Activated CD4-positive, alpha-beta T cell treated with anti-CD3 and anti-CD28 coated beads, Interleukin-2, amount 10 ng/mL, durations not matched to agents 24 days and 14 days (primary cell): ENCODE measurements at regions not wholly inside any gene's neighbourhood (a gene's known extent, or its start where the extent isn't known, plus 50 kb on each side); places are given as distances from the start of the nearest gene placed in this dataset.
"Not testable (repeated sequence)": the region's sequence is repeated elsewhere in the genome, so short reads cannot be mapped to it uniquely, and the experiment has no call there.

Experiments
- DNase-seq: peaks from one replicate; pipeline ENCODE4 v3.0.0; 2022
- H3K27ac Mint-ChIP-seq: one replicate; pipeline ENCODE4 v1.8.0; 2022; ENCODE audit warnings: mild to moderate bottlenecking, mixed read lengths
- H3K27me3 Mint-ChIP-seq: one replicate; pipeline ENCODE4 v1.8.0; 2022; ENCODE audit warnings: mixed read lengths
- H3K36me3 Mint-ChIP-seq: one replicate; pipeline ENCODE4 v1.8.0; 2022; ENCODE audit warnings: low read depth, mild to moderate bottlenecking, mixed read lengths
- H3K4me1 Mint-ChIP-seq: one replicate; pipeline ENCODE4 v1.8.0; 2021; ENCODE audit warnings: mixed read lengths
- H3K4me3 Mint-ChIP-seq: one replicate; pipeline ENCODE4 v1.8.0; 2022; ENCODE audit warnings: mild to moderate bottlenecking, moderate library complexity, mixed read lengths
- H3K9me3 Mint-ChIP-seq: one replicate; pipeline ENCODE4 v1.8.0; 2021; ENCODE audit warnings: mixed read lengths
- intact Hi-C: fragments of 100-400 bp; cut with micrococcal nuclease; formaldehyde crosslinking; loops from one replicate; pipeline ENCODE4 v1.15.1; 2023

GRCh38 chr11:60592601-60593000, 77.4 kb downstream of the MS4A13 start:
- Mint-ChIP-seq H3K36me3 (no peaks in the 10 kb centered on the region), H3K27me3 (no peaks in the 10 kb centered on the region), H3K27ac (no peak overlapping the region), H3K4me3 (no peak overlapping the region), H3K9me3 (no peaks in the 10 kb centered on the region), H3K4me1 (no peaks in the 10 kb centered on the region)
- DNase-seq = no peak
- intact Hi-C loops = no loop called here

- H3K27ac Mint-ChIP-seq = no peak overlapping the region
- no peaks in the 10 kb centered on the region for H3K9me3 Mint-ChIP-seq
- no peaks in the 10 kb centered on the region for H3K4me1 Mint-ChIP-seq
- no peak for DNase-seq
- no peak overlapping the region for H3K4me3 Mint-ChIP-seq
- intact Hi-C loops = no loop called here
- no peaks in the 10 kb centered on the region for H3K27me3 Mint-ChIP-seq
- no peaks in the 10 kb centered on the region for H3K36me3 Mint-ChIP-seq
Measured at GRCh38 chr11:60594998-60595642, 79.9 kb downstream of the MS4A13 start.

GRCh38 chr11:60607483-60607882, 91.9 kb upstream of the MS4A8 start:
- H3K4me3 Mint-ChIP-seq = no peak overlapping the region
- no peaks in the 10 kb centered on the region for H3K36me3 Mint-ChIP-seq
- H3K9me3 Mint-ChIP-seq = no peaks in the 10 kb centered on the region
- no peak overlapping the region for H3K27ac Mint-ChIP-seq
- intact Hi-C loops = no loop called here
- H3K4me1 Mint-ChIP-seq = peaks cover 5% of the 10 kb centered on the region
- no peak for DNase-seq
- peaks cover 22% of the 10 kb centered on the region for H3K27me3 Mint-ChIP-seq

- H3K9me3 Mint-ChIP-seq = no peaks in the 10 kb centered on the region
- no peak overlapping the region for H3K4me3 Mint-ChIP-seq
- peaks cover 5% of the 10 kb centered on the region for H3K4me1 Mint-ChIP-seq
- H3K27ac Mint-ChIP-seq = no peak overlapping the region
- peaks cover 24% of the 10 kb centered on the region for H3K27me3 Mint-ChIP-seq
- no peak for DNase-seq
- intact Hi-C loops = no loop called here
- H3K36me3 Mint-ChIP-seq = no peaks in the 10 kb centered on the region
Measured at GRCh38 chr11:60609632-60610031, 89.8 kb upstream of the MS4A8 start.

- peaks cover 5% of the 10 kb centered on the region for H3K4me1 Mint-ChIP-seq
- intact Hi-C loops = no loop called here
- no peak overlapping the region for H3K27ac Mint-ChIP-seq
Measured at GRCh38 chr11:60610702-60611101, 88.7 kb upstream of the MS4A8 start.

GRCh38 chr11:60615497-60615896, 83.9 kb upstream of the MS4A8 start:
- Mint-ChIP-seq H3K4me1 (no peaks in the 10 kb centered on the region), H3K4me3 (no peak overlapping the region), H3K36me3 (no peaks in the 10 kb centered on the region), H3K27me3 (peaks cover 9% of the 10 kb centered on the region), H3K27ac (no peak overlapping the region), H3K9me3 (no peaks in the 10 kb centered on the region)
- intact Hi-C loops = loop anchor here (5.0 kb wide), 1 partner anchor 273 kb away; no protein-coding TSS in a partner anchor
- no peak for DNase-seq

More at GRCh38 chr11:60610702-60611101, 88.7 kb upstream of the MS4A8 start:
- H3K36me3 Mint-ChIP-seq = no peaks in the 10 kb centered on the region
- peaks cover 24% of the 10 kb centered on the region for H3K27me3 Mint-ChIP-seq
- no peak overlapping the region for H3K4me3 Mint-ChIP-seq
- DNase-seq = no peak
- H3K9me3 Mint-ChIP-seq = no peaks in the 10 kb centered on the region

GRCh38 chr11:60621940-60622339, 77.5 kb upstream of the MS4A8 start:
- DNase-seq, H3K4me3 Mint-ChIP-seq, H3K4me1 Mint-ChIP-seq, H3K27me3 Mint-ChIP-seq, intact Hi-C loops, H3K27ac Mint-ChIP-seq, H3K9me3 Mint-ChIP-seq, H3K36me3 Mint-ChIP-seq: not testable (repeated sequence)

GRCh38 chr11:60622776-60623175, 76.6 kb upstream of the MS4A8 start:
- intact Hi-C loops, DNase-seq, H3K36me3 Mint-ChIP-seq, H3K4me3 Mint-ChIP-seq, H3K27me3 Mint-ChIP-seq, H3K27ac Mint-ChIP-seq, H3K4me1 Mint-ChIP-seq, H3K9me3 Mint-ChIP-seq: not testable (repeated sequence)

GRCh38 chr11:60625262-60625661, 74.2 kb upstream of the MS4A8 start:
- no peaks in the 10 kb centered on the region for H3K9me3 Mint-ChIP-seq
- no peaks in the 10 kb centered on the region for H3K4me1 Mint-ChIP-seq
- intact Hi-C loops = no loop called here
- no peaks in the 10 kb centered on the region for H3K36me3 Mint-ChIP-seq
- no peak for DNase-seq
- H3K27me3 Mint-ChIP-seq = no peaks in the 10 kb centered on the region
- H3K27ac Mint-ChIP-seq = no peak overlapping the region
- H3K4me3 Mint-ChIP-seq = no peak overlapping the region

GRCh38 chr11:60629399-60629798, 70.0 kb upstream of the MS4A8 start:
- peaks cover 4% of the 10 kb centered on the region for H3K27me3 Mint-ChIP-seq
- H3K4me1 Mint-ChIP-seq = no peaks in the 10 kb centered on the region
- no peaks in the 10 kb centered on the region for H3K36me3 Mint-ChIP-seq
- no peak overlapping the region for H3K27ac Mint-ChIP-seq
- no peak for DNase-seq
- intact Hi-C loops = no loop called here
- H3K9me3 Mint-ChIP-seq = no peaks in the 10 kb centered on the region
- H3K4me3 Mint-ChIP-seq = no peak overlapping the region

- Mint-ChIP-seq H3K9me3 (no peaks in the 10 kb centered on the region), H3K4me1 (no peaks in the 10 kb centered on the region), H3K27ac (no peak overlapping the region), H3K27me3 (peaks cover 4% of the 10 kb centered on the region), H3K36me3 (no peaks in the 10 kb centered on the region), H3K4me3 (no peak overlapping the region)
- DNase-seq = no peak
- intact Hi-C loops = no loop called here
Measured at GRCh38 chr11:60631944-60632343, 67.5 kb upstream of the MS4A8 start.

- no peaks in the 10 kb centered on the region for H3K9me3 Mint-ChIP-seq
- H3K4me1 Mint-ChIP-seq = no peaks in the 10 kb centered on the region
- intact Hi-C loops = no loop called here
- H3K27me3 Mint-ChIP-seq = peaks cover 4% of the 10 kb centered on the region
- no peak overlapping the region for H3K27ac Mint-ChIP-seq
- DNase-seq = no peak
- H3K36me3 Mint-ChIP-seq = no peaks in the 10 kb centered on the region
- no peak overlapping the region for H3K4me3 Mint-ChIP-seq
Measured at GRCh38 chr11:60633645-60634044, 65.8 kb upstream of the MS4A8 start.

- intact Hi-C loops = no loop called here
- Mint-ChIP-seq H3K27ac (no peak overlapping the region), H3K36me3 (no peaks in the 10 kb centered on the region), H3K9me3 (no peaks in the 10 kb centered on the region), H3K4me1 (no peaks in the 10 kb centered on the region), H3K27me3 (peaks cover 4% of the 10 kb centered on the region), H3K4me3 (no peak overlapping the region)
- DNase-seq = no peak
Measured at GRCh38 chr11:60634126-60634525, 65.3 kb upstream of the MS4A8 start.

GRCh38 chr11:60641940-60642339, 57.5 kb upstream of the MS4A8 start:
- Mint-ChIP-seq H3K4me1 (no peaks in the 10 kb centered on the region), H3K27ac (no peak overlapping the region), H3K9me3 (no peaks in the 10 kb centered on the region), H3K36me3 (no peaks in the 10 kb centered on the region), H3K27me3 (no peaks in the 10 kb centered on the region), H3K4me3 (no peak overlapping the region)
- DNase-seq = no peak
- intact Hi-C loops = no loop called here

- no peaks in the 10 kb centered on the region for H3K4me1 Mint-ChIP-seq
- H3K27ac Mint-ChIP-seq = no peak overlapping the region
- no peaks in the 10 kb centered on the region for H3K36me3 Mint-ChIP-seq
- H3K4me3 Mint-ChIP-seq = no peak overlapping the region
- intact Hi-C loops = no loop called here
- no peaks in the 10 kb centered on the region for H3K27me3 Mint-ChIP-seq
- DNase-seq = no peak
- no peaks in the 10 kb centered on the region for H3K9me3 Mint-ChIP-seq
Measured at GRCh38 chr11:60647087-60647486, 52.3 kb upstream of the MS4A8 start.
